NCI-H82 treated with DMSO at 0.1 percent for 48 hours (cell line): ENCODE measurements at regions not wholly inside any gene's neighbourhood (a gene's known extent, or its start where the extent isn't known, plus 50 kb on each side); places are given as distances from the start of the nearest gene placed in this dataset.
A peak's percentile ranks its signal among the peaks of the same experiment; 100 is the strongest.

Experiments
- DNase-seq: peaks from one replicate; lab custom pipeline; 2025; ENCODE audit not compliant: unreplicated experiment; lab: John Stamatoyannopoulos, UW

DNA sequence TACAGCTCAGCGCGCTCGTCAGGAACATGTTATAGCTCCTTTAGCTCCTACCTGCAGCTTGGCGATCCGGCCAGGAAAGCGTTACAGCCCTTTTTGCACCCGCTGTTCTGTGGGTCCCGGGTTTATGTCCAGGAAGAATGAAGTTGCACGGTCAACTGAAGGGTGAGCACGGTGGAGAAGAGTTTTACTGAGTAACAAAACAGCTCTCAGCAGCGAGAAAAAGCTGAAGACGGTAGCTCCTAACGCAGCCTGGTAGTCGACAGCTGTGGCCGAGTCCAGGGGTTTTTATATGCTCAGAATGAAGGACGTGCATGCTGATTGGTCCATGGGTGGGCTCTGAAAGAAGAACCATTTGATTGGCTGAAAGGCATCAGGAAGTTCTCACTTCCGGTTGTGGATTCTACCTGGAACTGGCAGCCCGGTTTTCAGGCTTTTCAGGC, 1830.1 kb upstream of the NUDT12 start:
- no peak for DNase-seq

DNA sequence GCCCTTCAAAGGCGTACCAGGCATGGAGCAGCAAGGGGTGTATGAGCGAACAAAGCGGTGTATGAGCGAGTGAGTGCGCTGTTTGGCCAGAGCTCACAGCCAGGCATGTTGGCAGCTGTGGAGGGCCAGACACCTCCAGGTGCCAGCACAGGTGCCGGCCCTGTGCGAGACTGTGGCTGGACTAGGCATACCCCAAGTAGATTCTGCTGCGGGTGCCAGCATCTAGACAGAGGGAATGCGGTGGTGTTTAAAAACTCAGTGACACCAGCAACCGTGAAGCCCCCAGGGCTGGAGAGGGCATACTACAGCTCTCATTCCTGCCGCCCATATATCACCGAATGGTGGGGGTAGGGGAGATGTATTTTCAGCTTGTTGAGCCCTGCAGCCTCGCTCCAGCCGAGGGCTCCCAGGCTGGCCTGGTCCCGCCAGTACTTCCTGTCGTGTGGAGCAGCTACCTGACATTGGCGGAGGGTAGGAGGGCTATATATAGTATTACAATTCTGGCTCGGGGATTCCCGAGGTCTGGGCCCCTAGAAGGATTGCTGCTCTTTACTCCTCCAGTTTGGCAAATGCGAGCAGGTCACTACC, 1829.6 kb upstream of the NUDT12 start:
- no peak for DNase-seq

DNA sequence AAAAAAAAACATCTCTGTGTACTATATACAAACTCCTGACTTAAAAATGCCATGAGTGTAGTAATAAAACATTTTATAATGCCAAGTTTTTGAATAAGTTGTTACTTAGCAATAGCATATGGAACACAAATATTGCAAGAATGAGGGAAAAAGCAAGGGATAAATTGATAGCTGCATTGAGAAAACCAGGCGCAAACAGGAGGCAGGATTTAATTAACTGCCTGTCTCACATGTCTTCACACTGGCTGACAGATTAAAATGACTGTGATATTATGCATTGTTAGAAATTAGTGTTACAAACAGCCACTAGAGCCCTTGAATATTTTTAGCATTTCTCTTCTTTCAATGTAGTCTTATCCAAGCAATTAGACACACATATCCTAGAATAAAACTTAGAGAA, 1817.5 kb upstream of the NUDT12 start:
- DNase-seq, result no peak

DNA sequence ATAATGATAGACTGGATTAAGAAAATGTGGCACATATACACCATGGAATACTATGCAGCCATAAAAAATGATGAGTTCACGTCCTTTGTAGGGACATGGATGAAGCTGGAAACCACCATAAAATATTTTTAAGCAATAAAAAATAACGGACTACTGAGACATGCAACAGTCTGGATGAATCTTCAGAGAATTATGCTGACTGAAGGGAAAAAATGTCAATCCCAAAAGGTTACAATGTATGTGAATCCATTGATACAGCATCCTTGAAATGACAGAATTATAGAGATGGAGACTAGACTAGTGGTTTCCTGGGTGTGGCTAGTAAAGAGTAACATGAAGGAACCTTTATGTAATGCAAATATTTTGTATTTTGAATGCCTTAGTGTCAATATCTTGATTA, 1808.6 kb upstream of the NUDT12 start:
- DNase-seq, result no peak

DNA sequence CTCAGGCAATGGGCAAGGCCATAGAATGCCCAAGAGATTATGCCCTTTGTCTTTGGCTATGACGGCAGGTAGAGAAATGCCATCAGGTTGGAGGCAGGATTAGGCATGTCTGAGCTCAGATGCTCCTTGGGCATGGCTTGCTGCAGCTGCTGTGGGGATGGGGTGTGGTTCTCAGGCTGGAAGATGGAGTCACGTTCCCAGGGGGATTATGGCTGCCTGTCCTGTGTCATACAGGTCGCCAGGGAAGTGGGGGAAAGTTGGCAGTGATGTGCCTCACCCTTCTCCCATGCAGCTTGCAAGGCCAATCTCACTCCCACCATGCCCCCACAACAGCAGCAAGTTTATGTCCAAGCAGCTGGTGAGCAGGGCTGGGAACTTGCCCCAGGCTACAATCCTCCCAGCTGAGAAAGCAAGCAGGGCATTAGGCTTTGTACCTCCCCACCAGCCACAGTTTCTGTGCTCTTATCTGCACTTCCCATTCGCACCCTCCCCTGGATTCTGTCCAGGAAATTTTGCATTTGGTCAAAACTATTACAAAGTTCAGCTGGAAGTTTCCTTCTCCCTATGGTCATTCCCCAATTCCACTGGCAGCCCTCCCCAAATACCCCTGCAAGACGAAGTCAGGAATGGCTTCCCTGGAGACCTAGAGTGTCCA, 1788.0 kb upstream of the NUDT12 start:
- no peak for DNase-seq

DNA sequence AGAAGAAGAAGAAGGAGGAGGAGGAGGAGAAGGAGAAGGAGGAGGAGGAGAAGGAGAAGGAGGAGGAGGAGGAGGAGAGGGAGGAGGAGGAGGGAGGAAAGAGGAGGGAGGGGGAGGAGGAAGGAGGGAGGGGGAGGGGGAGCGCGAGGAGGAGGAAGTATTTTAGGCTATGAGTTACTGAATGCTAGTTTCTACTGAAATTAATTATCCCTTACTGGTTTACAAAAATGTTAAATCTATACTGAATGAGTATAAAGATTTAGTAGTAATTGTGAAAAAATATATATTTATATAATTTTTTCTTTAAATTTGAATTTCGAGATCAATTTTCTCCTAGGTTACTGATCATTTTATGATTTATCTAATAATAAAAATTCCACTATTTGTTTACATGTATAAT, 1769.0 kb upstream of the NUDT12 start:
- no peak for DNase-seq

DNA sequence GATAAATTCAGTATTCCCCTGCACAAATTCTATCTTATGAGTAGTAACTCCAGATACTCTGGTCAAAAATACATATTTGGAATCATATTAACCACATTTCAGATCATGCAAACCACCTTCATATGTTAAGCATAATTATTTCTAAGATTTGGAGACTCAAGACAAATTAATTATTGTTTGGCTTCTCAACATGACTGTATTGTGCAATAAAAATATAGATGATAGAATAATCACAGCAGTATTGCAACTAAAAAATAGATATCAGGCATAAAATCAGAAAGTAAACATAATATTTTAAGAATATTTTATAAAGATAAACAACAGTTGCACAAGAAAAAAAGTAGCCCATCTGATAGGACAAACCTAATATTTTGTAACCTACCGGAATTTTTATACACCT, 1767.6 kb upstream of the NUDT12 start:
- DNase-seq, result no peak

DNA sequence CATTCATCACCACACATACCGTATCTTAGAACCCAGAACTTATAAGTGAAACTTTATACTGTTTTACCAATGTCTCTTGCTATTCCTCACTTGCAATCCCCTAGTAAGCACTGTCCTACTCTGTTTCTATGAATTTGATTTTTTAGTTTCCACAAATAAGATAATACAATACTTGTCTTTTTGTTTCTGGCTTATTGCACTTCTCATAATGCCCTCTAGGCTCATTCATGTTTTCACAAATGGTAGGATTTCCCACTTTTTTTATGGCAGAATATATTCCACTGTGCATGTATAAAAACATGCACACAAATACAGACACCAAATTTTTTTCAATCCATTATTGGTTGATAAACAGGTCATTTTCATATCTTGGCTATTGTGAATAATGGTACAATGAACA, 1742.3 kb upstream of the NUDT12 start:
- DNase-seq, result no peak

DNA sequence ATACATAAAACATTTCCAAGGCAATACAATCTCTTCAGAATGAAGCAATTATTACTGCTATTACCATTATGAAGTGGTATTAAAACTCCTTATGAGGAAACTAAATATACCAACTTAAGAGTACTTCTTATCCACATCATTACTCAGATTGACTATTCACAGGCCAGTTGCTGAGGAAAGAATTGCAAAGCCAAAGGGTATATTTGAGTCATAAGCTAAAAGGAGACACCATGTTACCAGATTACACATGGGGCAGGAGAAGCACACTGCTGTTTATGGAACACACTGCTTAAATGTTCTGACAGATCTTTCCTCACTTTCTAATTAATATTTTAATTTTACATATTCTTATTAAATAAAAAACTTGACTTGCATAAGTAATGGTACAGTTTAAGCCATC, 1726.4 kb upstream of the NUDT12 start:
- DNase-seq, result no peak

DNA sequence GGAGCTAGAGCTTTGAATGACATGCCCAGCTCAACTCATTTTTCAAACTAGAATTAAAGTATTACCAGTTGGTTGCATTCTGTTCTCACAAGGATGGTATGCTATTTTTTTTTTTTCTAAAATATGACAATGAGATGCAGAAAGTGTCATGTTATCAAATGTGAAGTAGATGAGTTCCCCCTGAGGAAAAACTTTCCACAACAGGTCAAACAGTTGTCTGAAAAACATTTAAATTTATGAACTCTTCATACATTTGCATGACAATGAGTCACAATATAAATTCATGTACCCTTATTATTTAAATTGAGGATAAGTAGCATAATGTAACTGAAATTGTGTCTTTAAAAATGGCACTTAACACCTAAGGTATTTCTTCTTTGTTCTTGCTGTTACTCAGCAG, 1720.5 kb upstream of the NUDT12 start:
- DNase-seq, result no peak

DNA sequence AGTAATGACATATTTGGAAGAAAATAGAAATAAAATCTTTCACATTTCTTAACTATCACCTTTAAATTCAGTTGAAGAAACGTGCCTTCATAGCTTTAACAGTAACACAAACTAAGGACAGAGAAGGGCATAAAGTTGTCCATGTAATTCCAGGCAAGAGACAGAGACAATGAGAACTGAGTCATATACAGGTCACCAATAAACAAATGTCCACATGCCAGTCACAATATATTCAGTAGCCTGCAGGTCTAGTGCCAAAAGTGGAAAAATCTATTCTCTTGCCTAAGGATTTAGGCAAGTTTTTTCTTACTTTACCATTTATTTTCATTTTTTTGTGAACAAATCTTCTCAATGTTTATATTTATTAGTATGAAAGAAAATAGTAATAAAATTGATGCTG, 1711.5 kb upstream of the NUDT12 start:
- DNase-seq, result no peak

DNA sequence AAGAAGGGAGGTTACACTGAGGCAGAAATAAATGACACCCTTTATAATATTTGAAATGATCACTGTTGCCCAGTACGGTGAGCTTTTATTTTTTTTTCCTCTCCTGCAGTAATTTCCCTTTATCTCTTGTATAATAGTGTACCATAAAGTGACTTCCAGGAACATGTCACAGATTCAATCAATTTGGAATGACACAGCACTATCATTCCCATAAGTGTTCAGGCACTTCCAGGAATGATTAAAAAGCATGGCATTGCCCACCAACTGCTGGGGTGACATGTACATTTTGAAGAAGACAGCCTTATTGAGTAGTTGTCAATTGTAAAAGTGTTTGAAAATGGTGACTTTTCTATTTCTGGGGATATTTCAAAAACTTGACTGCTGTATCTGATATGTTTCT, 1700.9 kb upstream of the NUDT12 start:
- no peak for DNase-seq

DNA sequence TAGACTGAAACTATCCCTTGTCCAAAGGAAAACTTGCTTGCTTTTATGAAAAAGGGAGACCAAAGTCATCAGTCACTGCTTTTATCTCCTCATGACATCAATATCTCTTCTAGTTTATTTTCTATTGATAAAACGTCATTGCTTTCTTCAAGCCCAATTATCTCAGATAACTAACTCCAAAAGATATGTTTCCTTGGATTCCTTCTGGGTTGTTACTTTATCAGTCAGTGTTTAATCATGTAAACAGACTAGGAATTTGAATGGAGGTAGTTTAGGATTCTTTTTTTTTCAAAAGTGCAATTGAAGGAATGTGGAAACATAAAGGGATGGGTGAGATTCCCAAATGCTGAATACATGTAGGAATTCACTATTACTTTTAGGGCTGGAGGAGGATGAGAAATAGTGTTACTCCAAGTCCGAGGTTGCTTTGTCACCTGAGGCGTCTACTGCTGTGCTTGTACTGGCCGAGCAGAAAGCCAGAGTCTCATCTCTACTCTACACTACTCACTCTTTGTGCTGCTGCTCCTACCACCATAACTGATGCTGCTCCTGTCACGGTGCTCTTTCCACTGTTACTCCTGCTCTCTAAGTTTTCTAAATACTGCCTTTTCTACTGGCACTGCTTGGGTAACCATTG, 1697.1 kb upstream of the NUDT12 start:
- DNase-seq, result no peak

DNA sequence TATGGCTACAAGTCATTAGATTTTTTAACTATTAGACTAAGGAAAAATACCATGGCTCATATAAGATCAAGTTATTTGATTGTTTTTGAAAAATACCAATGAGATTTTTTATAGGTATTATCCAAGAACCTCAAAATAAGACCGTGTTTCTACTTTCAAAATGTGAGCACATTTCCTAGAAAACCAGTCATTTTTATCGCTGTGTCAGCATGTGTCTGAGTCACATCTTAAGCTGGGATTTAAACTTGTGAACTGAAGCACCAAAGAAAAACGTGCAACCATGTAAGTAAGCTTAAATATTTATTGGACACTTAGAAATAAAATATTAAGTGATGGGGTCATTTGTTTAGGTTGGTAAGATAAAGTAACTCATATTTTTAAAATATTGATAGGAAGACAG, 1676.0 kb upstream of the NUDT12 start:
- DNase-seq, result no peak

DNA sequence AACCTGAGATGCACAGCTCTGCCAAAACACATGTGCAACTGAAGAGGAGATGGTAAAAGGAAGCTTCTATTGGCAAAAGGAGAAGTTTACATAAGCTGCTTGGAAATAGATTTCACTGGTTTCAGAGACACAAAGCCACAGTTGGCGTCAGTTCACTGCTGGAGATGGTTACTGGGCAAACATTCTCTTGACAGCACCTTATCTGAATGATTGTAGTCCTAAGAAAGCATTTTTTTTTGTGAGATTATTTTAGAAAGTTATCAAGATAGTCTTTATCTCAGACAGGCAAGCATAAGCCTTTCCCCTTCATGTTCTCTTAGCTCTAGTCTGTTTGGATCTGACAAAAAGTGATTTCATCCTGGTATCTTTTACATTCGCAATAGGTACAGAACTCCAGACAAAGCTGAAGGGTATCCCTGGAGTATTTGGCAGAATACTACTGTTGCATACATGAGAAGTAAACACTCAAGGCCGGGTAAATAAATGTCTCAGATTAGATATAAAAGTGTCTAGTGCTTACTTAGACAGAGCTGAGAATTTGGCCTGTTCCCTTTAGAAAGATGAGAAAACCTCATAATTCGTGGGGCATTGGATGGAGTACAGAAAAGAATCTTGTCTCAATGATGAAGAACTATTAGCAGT, 1668.0 kb upstream of the NUDT12 start:
- no peak for DNase-seq

DNA sequence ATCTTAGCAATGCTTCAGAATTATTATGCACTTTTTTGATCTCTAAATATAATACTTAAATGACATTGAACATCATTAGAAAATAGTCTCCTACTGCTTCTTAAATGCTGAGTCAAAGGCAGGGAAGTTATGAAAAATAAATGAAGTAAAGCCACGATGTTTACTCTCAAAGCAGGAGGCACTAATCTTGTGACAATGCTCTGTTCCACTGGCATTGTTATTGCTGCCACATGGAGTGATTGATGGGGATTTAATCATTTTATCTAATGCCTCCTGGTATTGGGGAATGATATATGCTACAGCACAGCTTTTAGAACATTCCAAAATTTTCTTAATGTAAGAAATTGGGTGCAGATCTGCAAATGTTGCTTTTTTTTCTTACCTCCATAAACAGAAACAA, 1655.4 kb upstream of the NUDT12 start:
- no peak for DNase-seq

DNA sequence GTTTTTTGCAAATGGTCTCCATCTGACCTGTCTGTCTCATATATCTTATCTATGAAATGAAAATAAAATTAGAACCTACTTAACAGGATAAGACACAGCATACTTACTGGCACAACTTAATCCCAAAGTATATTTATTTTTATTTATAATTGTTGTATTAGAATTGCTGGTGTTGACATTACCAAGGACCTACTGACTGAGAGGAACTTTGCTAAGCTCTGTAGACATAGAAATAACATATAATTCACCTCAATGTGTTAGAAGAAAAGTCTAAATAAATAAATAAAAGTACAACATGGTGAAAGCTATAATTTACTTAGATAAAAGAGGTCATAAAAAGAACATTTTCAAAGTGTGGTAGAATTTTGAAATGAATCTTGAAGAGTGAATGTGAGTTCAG, 1650.5 kb upstream of the NUDT12 start:
- DNase-seq, result no peak

DNA sequence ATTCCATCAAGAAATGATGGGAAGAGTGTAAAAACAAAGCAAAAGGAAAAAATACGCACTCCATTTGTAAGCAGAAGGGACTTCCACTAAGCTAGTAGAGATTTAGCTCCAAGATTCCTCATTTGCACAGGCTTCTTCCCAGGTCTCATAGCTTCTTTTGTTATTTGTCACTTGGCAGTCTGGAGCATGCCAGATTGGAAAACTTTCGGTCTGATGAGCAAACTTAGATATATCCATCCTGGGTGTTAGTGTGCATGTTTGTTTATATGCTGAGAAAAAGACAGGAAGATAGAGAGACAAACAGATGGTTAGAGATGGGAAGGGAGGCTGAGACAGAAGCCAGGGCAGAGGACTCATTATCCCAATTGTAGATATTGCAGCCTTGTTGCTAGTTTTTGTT, 1644.5 kb upstream of the NUDT12 start:
- DNase-seq, result peak; percentile 78

DNA sequence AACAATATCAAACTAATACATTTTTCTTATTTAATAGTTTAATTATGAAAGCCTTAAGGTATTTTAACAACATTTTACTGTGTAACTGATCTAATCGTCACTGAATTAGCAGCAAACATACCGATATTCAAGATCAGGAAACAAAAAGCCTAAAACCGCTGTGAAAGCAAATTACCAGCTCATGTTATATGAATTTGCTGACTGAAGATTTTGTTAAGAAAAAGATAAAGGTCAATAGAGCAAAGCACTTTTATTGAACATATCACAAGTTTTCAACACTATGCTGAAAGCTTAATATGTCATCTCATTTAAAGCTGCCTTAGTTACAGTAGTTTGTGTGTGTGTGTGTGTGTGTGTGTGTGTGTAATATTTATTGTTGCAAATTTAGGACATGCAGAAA, 1634.9 kb upstream of the NUDT12 start:
- no peak for DNase-seq

DNA sequence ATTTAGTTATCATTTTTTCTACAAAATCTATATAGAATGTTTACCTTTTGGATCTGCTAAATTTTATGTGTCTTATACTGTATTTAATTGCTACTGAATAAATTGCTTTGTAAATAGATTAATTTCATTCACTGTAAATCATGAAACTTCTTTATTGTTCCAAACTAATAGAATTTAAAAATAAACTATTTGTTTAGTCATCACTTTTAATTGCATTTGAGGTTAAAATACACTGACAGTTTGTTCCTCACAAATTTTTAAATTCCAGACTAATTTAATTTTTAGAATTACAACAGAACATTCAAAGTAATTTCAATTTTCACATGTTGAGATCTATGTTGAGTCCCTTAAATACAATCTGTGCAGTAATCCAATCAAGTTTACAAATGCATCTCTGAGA, 1633.2 kb upstream of the NUDT12 start:
- no peak for DNase-seq

DNA sequence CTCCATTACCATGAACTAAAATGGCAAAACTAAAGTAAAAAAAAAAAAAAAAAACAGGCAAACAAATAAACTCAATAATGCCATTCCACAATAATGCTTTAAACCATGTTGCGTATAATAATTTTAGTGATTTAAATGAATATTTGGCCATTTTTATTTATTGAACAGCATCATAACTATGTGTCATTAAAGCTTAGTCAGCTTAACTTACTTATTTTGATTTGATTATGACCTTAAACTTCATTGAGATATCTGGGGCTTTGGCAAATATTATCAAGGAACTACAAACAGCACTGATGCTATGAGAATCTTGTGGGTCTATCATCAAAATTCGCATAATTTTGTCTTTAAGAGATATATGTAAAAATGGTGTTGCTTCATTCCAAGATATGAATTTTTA, 1610.3 kb upstream of the NUDT12 start:
- DNase-seq, result no peak

DNA sequence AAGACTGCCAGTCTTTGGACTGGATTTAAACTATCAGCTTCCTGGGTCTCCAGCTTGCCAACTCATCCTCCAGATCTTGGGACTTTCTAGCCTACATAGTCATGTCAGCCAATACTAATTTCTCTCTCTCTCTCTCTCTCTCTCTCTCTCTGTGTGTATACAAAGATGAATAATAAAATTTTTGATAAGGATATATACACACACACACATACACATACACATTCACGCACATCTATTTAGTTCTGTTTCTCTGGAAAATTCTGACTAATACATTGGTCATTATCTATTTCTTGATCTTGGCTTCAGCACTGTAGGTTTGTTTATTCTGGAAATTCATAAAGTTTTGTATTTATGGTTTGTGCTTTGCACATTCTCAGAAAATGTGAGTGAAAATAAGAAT, 1606.2 kb upstream of the NUDT12 start:
- no peak for DNase-seq
